Activated gamma-delta T cell treated with Interleukin-2 at 50 U/mL for 16 hours (primary cell): ENCODE measurements at regions not wholly inside any gene's neighbourhood (a gene's known extent, or its start where the extent isn't known, plus 50 kb on each side); places are given as distances from the start of the nearest gene placed in this dataset.

Experiments
- DNase-seq: peaks from one replicate; pipeline ENCODE4 v3.0.0-alpha.2; 2020

DNA sequence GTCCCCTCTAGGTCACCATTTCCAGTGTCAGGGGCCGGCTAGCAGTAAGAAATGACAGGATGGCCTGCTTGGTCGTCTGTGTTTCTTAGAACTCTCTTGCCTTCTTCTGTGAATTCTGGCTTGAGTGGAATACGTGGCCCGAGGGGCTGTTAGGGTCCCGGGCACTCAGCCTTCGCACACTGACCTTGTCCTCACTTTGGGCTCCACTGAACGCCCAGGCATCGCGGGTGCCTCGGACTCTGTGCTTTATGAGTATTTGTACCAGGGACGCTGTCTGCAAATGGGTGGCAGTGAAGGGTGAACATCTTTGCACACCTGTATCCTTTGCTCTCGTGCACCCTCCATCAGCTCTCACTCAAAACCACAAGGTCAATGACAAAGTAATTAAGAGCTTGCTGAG, 123.4 kb upstream of the ANO1 start:
- DNase-seq: no peak

DNA sequence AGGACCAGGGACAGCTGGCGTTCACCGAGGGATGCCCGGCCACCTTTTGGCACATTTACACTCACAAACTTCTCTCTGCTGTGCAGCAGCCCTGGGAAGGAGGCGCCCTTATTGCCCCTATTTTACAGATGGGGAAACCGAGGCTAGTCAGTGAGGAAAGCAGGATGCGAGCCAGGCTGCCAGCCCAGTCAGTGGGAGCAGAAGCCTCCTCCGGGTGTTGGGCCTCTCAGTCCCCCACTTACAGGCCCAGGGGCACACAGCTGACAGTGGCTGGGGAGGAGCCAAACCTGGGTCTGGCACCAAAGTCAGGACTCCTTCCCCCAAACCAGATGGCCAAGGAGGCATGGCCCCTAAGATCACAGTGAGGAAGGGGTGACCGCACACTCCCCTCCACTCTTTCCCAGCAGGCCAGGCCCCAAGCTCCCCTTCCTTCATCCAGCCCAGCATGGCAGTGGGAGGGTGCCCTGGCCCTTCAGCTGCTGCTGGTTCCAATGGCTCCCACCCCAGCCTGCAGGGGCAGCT, 121.4 kb upstream of the ANO1 start:
- no peak for DNase-seq

DNA sequence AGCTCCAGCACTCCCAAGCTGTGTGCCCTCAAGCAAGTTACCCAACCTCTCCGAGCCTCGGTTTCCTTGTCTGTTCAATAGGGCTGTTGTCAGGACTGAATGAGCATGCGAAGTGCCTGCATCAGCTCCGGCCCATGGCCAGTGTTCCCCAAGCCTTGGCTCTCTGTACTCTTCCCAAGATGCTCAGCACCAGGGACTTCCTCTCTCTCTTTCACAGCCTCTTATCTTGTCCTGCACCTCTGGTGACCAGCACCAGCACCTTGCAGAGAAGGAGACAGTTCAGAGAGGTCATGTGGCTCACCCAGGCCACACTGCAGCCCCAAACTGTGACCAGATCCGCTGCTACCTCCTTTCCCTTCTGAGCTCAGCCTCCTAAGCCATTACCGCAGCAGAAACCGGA, 120.3 kb upstream of the ANO1 start:
- DNase-seq: no peak

DNA sequence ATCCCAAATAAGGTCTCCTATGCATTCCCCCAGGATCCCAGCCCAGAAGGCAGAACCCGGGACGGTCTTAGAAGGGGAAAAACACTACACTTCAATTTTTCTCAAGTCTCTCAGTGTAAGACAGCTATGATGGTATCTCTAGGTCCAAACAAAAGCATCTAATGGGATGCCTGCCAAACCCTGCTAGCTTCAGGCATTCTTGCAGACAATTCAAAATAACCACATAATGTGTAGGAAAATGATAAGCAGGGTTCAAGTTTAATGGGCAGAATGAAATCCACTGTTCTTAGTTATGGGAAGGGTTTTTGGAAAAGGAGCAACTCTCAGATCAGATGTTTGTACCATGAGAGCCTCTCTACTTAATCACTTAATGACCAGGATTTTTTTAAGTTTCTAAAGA, 119.8 kb upstream of the ANO1 start:
- no peak for DNase-seq

DNA sequence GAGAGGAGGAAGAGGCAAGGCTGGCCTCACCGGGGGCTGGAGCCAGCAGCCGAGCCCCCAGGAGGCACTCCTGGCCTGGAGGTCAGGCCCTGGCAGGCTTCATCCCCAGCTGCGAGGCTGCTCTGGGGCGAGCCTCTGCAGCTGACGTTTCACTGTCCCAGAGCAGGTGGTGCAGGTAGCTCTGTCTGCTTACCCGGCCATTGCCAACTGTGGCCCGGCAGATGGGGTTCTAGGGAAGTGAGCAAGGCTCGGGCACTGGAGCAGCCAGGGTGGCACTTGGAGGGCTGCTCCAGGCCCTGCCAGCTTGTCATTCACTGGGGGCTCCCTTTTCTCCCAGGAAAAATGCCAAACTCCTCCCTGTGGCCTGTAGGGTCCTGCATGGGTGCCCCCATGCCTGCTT, 118.7 kb upstream of the ANO1 start:
- DNase-seq: no peak

DNA sequence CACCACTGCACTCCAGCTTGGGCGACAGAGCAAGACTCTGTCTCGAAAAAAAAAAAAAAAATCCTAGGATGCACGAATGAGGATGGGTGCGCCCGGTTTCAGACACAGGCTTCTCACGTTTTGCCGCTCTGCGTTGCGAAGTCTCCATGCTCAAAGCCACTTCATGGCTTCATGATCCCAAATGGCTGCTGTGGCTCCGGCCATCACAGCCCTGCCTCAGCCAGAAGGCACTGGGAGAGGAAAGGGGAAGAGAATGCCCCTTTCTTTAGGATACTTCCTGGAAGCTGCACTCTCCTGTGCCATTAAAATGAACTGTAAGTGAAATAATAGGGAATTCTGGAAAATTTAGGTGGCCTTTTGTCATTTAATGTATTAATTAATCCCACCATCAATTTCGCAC, 116.4 kb upstream of the ANO1 start:
- no peak for DNase-seq

DNA sequence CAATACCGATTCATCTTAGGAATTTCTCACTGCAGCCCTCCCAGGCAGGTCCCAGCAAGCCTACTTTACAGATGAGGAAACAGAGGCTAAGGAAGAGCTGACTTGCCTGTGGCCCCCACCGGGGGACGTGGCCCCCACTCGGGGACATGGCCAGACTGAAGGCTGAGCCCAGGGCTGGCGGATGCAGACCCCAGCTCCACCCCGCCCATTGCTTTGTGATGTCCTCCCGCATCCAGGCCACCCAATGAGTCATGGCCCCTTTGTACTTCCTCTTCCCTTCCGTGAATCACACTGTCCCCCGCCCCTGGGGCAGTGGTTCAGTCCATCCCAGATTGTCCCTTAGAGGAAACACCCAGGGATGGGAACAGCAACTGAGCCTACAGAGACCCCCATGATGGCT, 116.0 kb upstream of the ANO1 start:
- DNase-seq: no peak

DNA sequence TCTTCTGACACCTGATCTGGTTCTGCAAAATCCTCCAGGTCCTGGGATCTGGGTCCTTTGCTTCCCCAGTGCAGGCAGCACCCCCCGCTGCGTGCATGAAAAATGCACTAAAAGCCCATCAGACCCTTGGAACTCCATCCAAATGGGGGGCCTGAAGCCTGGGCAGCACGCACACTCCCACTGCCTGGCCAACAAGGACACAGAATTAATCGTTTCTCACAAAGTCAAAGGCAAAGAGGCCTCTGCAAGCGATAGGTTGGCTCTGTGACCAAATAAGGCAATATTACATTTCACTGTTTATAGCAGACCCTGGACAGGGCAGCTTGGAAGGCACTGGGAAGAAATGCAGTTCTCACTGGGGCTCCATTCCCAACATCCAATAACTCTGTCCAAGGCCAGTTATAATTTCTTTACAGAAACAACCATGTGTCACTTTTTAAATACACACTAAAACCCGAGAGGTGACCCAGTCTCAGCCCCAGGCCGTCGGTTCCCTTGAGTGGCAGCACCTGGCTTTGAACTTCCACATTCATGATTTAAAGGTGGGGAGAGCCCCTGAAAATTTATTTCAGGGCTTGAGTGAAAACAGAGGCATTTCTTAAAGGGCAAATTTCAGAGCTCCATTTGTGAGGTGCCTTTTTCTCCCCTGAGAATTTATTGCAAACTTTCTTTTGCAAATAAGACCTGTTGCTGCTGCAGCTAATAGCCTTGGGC, 114.4 kb upstream of the ANO1 start:
- DNase-seq: no peak

DNA sequence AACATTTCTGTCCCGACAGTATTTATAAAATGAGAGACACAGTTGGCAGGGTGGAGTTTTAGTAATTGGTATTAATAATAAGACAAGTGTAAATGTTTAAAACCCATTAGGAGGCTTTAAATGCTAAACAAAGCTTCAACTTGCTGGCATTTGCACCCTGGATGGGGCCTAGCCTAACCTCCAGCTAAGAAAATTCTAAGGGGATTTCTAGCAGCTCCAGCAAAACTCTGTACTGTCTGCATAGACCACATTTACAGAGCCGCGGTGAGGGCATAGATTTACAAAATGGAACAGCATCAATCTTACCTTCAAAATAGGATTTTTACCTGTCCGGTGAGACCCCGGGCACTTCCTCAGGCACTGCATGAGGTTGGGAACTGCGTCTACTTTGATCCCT, 113.9 kb upstream of the ANO1 start:
- DNase-seq: no peak

DNA sequence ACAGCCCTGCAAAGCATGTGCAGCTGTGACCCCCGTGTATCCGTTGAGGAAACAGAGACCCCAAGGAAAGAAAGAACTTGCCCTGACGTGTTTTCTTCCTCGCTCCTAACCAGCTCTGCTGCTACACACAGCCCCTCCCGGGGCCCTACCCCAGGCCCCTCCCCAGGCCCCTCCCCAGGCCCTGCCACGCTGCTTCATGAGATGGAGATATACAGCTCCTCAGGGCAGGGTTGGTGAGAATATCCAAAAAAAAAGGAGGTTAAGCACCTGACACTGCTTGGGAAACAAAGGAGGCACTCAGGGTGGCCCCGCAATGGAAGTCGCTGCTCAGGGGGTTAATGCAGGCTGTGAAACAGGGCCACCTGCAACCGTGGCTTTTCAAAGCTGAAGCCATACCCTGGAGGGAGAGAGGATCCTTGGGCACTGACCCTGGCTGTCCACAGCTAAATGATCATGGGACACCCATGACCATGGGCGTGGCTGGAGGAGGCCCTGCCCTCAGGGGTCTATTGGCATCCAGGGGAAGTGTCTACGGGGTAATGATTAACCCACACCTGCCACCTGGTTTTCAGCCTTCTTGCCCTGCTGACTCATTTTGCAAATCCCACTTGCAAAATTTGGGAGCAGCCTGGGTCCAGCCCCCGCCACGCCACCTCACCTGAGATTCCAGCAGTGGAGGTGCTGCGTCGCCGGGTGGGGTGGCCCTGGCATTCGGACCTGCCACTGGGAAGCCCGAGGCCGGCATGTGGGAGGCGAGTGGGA, 112.1 kb upstream of the ANO1 start:
- no peak for DNase-seq

DNA sequence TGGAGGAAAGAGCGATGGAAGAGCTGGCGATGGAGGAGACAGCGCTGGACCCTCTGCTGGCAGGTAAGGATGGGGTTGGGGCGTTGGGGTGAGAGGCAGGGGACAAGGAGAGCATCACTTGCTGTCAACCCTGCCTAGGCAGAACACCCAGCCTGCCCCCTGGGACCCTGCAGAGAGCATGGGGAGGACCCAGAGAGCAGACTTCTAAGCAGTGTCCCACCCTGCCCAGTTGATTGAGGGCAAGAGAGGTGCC, 111.6 kb upstream of the ANO1 start:
- DNase-seq: no peak

DNA sequence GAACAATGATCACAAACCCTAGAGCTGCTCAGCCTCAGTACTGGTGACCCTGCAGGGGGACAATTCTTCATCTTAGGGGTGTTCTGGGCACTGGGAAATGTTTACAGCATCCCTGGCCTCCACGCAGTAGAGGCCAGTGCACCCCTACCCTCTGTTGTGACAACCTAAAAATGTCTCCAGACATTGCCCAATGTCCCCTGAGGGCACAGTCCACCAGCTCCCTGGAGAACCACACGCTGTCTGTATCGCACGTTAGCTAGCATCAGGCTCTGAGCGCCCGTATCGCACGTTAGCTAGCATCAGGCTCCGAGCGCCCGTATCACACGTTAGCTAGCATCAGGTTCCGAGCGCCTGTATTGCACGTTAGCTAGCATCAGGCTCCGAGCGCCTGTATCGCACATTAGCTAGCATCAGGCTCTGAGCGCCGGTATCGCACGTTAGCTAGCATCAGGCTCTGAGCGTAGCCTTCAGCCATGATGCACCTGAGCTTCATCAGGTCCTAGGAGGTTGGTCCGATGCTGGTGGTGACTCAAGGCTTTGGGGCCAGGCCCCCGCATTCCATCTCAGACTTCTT, 111.1 kb upstream of the ANO1 start:
- no peak for DNase-seq

DNA sequence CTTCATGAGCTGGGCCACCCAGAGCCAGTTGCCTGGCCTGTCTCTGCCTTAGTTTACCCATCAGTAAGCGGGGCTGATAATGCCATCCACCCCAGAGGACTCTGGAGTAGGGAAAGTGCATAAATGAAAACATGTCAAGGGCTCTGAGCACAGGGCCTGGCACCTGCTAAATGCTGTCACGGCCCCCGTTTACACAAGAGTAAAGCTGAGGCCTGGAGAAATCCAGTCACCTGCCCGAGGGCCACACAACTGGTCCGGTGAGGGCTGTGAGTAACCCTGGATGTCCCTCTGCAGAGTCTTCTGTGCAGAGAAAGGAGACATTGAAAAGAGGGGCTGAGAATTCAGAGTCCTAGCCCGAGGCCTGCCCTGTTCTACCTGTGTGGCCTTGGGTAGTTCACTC, 110.6 kb upstream of the ANO1 start:
- no peak for DNase-seq

DNA sequence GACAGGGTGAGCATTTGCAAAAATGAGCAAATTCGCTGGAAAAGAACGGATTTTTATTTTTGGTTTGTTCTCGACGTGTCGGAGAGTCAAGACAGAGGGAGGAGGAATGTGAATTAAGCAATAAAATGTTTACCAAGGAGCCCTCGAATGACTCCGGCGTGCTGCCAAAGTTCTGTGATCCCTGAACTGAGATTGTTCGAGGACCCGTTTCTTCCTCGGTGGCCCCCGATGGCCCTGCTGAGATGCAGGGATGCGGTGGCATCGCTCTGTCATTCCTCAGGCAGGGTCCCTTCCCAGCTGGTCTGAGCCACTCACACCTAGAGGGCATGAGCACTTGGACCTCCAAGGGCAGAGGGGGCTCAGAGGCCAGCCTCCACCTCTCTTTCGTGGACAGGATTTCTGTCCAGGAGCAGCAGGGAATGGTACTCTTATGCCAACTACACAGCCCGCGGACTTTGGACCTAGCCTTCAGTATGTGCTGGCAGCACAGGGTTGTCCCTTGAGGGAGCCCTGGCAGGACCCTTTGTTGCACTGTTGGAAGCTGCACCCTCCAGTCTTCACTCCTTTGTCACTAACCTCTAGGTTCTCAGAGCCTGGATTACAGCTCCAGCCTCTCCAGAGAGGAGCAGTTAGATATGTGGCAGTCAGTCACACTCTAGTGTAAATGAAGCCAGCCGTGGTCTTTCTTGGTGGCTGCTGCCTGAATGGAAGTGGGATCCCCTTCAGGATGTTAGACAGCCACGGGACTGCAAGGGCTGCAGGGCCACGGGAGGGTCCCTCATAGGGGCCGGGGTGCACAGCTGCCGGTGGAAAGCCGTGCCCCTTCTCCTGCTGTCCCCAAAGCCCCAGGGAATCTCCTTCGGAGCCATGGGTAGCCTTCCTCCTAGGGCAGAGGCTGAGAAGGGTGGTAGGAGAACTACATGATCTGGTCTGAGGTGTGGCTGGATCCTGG, 109.4 kb upstream of the ANO1 start:
- no peak for DNase-seq

DNA sequence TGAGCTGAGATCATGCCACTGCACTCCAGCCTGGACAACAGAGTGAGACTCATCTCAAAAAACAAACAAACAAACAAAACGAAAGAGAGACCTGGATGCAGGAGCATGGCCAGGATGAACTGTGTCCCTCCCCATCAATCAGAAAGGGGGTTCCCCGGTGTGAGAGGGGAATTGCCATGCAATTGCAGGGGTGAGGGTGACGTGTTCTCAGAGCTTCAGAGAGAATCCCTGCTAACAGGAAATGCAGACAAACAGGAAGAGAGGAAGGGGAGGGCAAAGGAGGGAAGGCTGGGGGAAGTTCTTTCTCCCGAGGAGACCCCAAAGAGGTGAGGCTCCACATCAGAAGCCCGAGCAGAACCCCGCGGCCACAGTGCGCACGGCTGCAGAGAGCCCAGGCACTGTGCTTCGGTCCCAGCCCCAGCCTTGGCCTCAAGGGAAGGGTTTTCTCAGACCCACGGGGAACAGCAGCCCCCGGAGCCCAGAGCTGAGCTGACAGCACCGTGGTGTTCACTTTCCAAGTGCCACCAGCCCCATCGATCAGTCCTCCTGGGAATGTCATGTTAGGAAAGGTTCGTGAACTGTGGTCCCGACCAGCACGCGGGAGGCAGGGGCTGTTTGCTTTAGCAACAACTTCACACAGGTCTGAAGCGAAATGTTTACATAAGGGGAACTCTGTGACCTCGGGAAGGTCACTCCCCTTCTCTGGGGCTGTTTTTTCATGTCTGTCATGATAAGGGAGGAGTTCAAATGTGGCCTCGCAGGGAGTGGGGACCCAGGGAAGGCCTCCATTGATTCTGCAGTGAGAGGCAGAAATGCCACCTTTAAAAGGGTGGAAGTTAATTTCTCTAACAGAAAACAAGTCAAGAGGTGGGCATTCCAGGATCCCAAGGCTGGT, 108.0 kb upstream of the ANO1 start:
- DNase-seq: no peak

DNA sequence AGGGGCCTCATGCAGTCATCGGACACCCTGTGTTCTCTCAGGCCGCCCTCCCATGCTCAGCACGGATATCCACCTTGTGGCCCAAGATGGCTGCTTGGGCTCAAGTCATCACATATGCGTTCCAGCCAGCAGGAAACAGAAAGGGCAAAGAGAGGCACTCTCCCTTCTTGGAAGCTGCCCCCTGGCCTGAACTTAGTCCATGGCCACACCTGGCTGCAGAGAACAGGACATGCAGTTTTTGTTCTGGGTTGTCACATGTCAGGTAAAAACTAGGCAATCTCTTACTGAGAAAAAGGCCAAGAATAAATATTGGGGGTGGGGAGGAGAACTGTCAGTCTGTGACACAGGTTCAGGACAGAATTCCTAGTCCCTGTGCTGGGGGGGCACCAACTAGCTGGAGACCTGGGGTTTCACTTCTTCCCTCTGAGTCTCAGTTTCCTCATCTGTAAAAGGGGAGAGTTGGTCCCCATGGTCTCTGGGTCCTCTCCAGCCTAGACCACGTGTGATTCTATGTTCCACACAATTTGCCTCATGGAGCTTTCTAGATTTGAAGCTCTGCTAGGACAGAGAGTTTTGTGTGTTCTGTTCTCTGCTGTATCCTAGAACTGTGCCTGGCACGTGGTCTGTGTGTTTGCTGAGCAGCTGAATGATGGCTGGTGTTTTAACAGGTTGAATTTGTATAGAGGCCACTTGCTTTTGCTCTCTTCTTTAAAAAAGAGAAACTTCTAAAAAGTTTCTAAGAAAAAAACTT, 107.2 kb upstream of the ANO1 start:
- no peak for DNase-seq

DNA sequence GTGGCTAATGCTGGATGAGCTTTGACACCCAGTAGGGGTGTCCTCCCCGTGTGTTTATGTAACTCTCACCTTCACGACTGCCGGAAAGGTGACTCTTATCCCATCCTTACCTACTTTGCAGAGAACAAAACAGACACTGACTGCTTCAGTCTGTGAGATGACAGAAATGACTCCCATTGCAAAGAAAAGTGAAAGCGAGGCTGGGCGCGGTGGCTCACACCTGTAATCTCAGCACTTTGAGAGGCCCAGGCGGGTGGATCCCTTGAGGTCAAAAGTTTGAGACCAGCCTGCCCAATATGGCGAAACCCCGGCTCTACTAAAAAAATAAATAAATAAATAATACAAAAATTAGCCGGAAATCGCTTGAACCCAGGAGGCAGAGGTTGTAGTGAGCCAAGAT, 106.4 kb upstream of the ANO1 start:
- no peak for DNase-seq

DNA sequence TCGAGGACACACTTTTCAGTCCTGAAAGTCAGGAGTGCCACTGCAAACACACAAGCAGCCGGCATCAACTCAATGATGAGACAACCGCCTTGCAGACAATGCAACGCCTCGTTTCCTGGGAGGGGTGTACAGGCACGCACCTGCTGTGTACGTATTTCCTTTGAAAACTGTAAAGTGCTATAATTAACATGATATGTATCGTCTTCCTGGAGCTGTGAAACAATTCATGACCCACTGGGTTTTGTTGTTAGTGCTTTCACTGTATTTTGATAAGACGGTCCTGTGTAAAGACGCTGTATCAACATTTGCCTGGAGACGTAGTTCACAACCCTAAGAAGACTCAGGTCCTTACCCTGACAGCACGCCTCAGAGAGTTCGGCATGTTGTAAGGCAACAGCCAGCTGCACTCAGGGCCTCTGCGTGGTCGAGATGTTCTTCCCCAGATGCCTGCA, 105.7 kb upstream of the ANO1 start:
- DNase-seq: no peak

DNA sequence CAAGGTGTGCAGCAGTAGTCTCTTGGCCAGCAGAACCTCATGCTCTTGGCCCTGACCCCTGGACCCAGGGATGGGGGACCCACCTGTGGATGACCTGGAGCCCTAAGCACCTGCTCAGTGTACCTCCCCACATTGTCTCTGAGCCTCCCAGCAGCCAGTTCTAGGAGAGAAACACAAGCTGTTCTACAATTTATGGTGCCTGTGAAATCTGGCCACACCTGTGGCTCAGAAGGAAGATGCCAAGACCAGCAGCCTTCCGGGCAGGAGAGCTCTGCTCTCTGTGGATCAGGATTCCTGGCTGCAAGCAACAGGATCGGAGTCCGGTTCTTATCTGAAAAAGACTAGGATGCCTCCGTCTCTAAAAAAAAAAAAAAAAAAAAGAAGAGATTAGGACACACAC, 103.6 kb upstream of the ANO1 start:
- no peak for DNase-seq

DNA sequence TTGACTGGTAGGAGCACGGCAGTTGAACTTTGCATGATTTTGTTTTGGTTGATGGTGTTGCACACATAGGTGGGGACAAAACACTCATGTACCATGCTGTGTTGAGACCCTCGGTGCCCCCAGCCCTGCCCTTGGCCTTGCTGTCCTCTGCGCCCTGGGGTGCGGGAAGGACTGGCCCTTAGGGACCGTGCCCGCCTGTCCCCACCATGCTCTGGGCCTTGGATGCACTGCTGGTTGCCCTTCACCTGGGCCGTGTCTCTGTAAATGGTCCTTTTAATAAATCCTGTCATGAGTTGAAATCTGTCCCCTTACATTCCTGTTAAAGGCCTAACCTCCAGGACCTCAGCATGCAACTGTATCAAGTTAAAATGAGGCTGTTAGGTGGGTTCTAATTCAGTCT, 102.3 kb upstream of the ANO1 start:
- no peak for DNase-seq

DNA sequence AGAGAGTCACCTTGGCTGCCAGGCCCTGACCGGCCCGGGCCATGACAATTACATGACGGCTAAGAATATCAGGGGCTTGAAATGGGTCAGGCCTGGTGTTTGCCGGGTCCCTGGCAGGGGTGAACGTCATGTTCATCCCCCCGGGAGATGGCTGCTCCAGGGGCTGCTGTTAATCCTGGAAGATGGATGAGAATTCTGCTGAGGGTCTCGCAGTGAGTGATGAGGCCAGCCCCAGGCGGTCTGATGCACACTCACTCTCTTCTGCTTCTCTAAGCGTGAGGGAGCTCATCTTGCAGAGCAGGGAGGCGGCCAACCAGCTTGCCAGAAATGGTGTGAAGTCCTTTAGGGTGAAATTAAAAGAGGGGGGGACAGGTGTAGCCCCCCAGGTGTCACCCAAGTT, 101.3 kb upstream of the ANO1 start:
- no peak for DNase-seq

DNA sequence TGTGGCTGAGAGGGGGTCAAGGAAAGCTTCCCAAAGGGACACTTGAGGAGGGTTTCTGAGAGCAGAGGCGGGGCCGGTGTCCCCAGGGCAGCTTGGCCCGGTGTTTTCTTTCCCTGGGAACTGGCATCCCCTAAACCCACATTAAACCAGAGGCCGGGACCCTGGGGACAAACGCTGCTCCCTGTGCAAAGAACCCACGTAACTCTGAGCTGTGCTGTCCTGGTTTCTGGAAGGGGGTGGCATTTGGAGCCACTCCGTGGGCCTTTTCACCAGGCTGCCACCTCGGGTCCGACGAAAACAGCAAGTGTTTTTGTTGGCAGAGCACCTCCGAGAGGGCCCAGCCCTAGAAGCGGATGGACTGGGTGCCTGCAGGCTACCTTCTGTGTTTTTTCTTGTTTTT, 100.2 kb upstream of the ANO1 start:
- no peak for DNase-seq
